BLaER1 treated with 17β-estradiol and CSF1 and Interleukin-3, amounts not matched to agents 10 nM and 100 nM (cell line): ENCODE measurements at regions not wholly inside any gene's neighbourhood (a gene's known extent, or its start where the extent isn't known, plus 50 kb on each side); places are given as distances from the start of the nearest gene placed in this dataset.
A peak's percentile ranks its signal among the peaks of the same experiment; 100 is the strongest.

Experiments used
- H3K27ac ChIP-seq, 11 experiments: shearing (Covaris generic); formaldehyde crosslinking; 2 replicates each; pipeline ENCODE4 v1.8.1; 2022
- H3K27me3 ChIP-seq, 11 experiments: shearing (Covaris generic); formaldehyde crosslinking; 2 replicates each; pipeline ENCODE4 v1.8.1; 2022
- H3K36me3 ChIP-seq, 11 experiments: shearing (Covaris generic); formaldehyde crosslinking; 2 replicates each; pipeline ENCODE4 v1.8.1; 2022
- H3K4me1 ChIP-seq, 10 experiments: shearing (Covaris generic); formaldehyde crosslinking; 2 replicates each; pipeline ENCODE4 v1.8.1; 2022
- H3K4me2 ChIP-seq, 11 experiments: shearing (Covaris generic); formaldehyde crosslinking; 2 replicates each; pipeline ENCODE4 v1.8.1; 2022
- H3K4me3 ChIP-seq, 10 experiments: shearing (Covaris generic); formaldehyde crosslinking; 2 replicates each; pipeline ENCODE4 v1.8.1; 2022
- H3K9ac ChIP-seq, 11 experiments: shearing (Covaris generic); formaldehyde crosslinking; 2 replicates each; pipeline ENCODE4 v1.8.1; 2022
- H3K9me3 ChIP-seq, 11 experiments: shearing (Covaris generic); formaldehyde crosslinking; replicated peaks in 1 of 11; 2 replicates each; pipeline ENCODE4 v1.8.1; 2022
- H4K20me1 ChIP-seq, 11 experiments: shearing (Covaris generic); formaldehyde crosslinking; 2 replicates each; pipeline ENCODE4 v1.8.1; 2022
- Cebpa-rat ChIP-seq, 11 experiments: shearing (Covaris generic); IDR thresholded peaks; 2 replicates each; pipeline ENCODE4 v1.8.1; 2022

GRCh38 chr6:137688230-137688971 is 178.7 kb upstream of the TNFAIP3 start:
- TF ChIP-seq Cebpa-rat (IDR thresholded peaks at IDR 0.05): no peak
- H4K20me1 ChIP-seq: no peaks in the 10 kb centered on the region
- no peak overlapping the region for H3K27ac ChIP-seq
- no peaks in the 10 kb centered on the region for H3K27me3 ChIP-seq
- H3K4me1 ChIP-seq: peaks cover 0 to 20% (median 6%) of the 10 kb centered on the region in 10 experiments; a peak in 9 of 20 replicates
- no peak overlapping the region for H3K4me2 ChIP-seq
- H3K9ac ChIP-seq: no peak overlapping the region
- peaks cover 0 to 10% (median 0%) of the 10 kb centered on the region in 11 experiments; a peak in 1 of 22 replicates for H3K9me3 ChIP-seq
- no peaks in the 10 kb centered on the region for H3K36me3 ChIP-seq
- no peak overlapping the region for H3K4me3 ChIP-seq

- Histone ChIP-seq H3K9me3 (peaks cover 0 to 10% (median 0%) of the 10 kb centered on the region in 11 experiments; a peak in 1 of 22 replicates), H3K27ac (no peak overlapping the region), H3K4me1 (peaks cover 0 to 17% (median 6%) of the 10 kb centered on the region in 10 experiments; a peak in 9 of 20 replicates), H3K36me3 (no peaks in the 10 kb centered on the region), H3K4me3 (no peak overlapping the region), H4K20me1 (no peaks in the 10 kb centered on the region), H3K4me2 (no peak overlapping the region), H3K27me3 (no peaks in the 10 kb centered on the region), H3K9ac (no peak overlapping the region)
- TF ChIP-seq Cebpa-rat (IDR thresholded peaks at IDR 0.05): no peak
Measured at GRCh38 chr6:137689377-137689776, 177.7 kb upstream of the TNFAIP3 start.

GRCh38 chr6:137690034-137690433 is 177.0 kb upstream of the TNFAIP3 start:
- H3K9ac ChIP-seq: no peak overlapping the region
- no peak for TF ChIP-seq Cebpa-rat (IDR thresholded peaks at IDR 0.05)

GRCh38 chr6:137690721-137691120 is 176.3 kb upstream of the TNFAIP3 start:
- no peak overlapping the region for H3K27ac ChIP-seq
- no peak for TF ChIP-seq Cebpa-rat (IDR thresholded peaks at IDR 0.05)
- H3K27me3 ChIP-seq: no peaks in the 10 kb centered on the region
- no peaks in the 10 kb centered on the region for H4K20me1 ChIP-seq
- no peak overlapping the region for H3K9ac ChIP-seq
- H3K9me3 ChIP-seq: peaks cover 0 to 10% (median 0%) of the 10 kb centered on the region in 11 experiments; a peak in 1 of 22 replicates
- H3K36me3 ChIP-seq: no peaks in the 10 kb centered on the region
- no peak overlapping the region for H3K4me2 ChIP-seq
- H3K4me3 ChIP-seq: no peak overlapping the region
- peaks cover 4 to 20% (median 14%) of the 10 kb centered on the region in 10 experiments; a peak in 19 of 20 replicates for H3K4me1 ChIP-seq

More at GRCh38 chr6:137690034-137690433, 177.0 kb upstream of the TNFAIP3 start:
- Histone ChIP-seq H3K27ac (no peak overlapping the region), H3K4me2 (no peak overlapping the region), H3K4me1 (peaks cover 0 to 16% (median 9%) of the 10 kb centered on the region in 10 experiments; a peak in 11 of 20 replicates), H3K27me3 (no peaks in the 10 kb centered on the region), H3K36me3 (no peaks in the 10 kb centered on the region), H3K4me3 (no peak overlapping the region), H3K9me3 (peaks cover 0 to 10% (median 0%) of the 10 kb centered on the region in 11 experiments; a peak in 1 of 22 replicates), H4K20me1 (no peaks in the 10 kb centered on the region)

GRCh38 chr6:137692308-137692707 is 174.8 kb upstream of the TNFAIP3 start:
- Histone ChIP-seq H3K27me3 (no peaks in the 10 kb centered on the region), H4K20me1 (no peaks in the 10 kb centered on the region), H3K4me2 (peak overlapping the region in 1 of 11 experiments; percentile 22; a peak in 4 of 22 replicates), H3K36me3 (no peaks in the 10 kb centered on the region), H3K9me3 (peaks cover 0 to 10% (median 0%) of the 10 kb centered on the region in 11 experiments; a peak in 1 of 22 replicates), H3K4me3 (no peak overlapping the region), H3K4me1 (peaks cover 19 to 36% (median 26%) of the 10 kb centered on the region in 10 experiments), H3K9ac (no peak overlapping the region), H3K27ac (no peak overlapping the region)
- TF ChIP-seq Cebpa-rat (IDR thresholded peaks at IDR 0.05): no peak

- Histone ChIP-seq H3K4me3 (no peak overlapping the region), H3K4me2 (peak overlapping the region in 10 of 11 experiments; percentile 6 to 38 (median 20); a peak in 11 of 22 replicates), H3K4me1 (peaks cover 24 to 41% (median 31%) of the 10 kb centered on the region in 10 experiments), H3K36me3 (no peaks in the 10 kb centered on the region), H3K27me3 (no peaks in the 10 kb centered on the region), H3K27ac (no peak overlapping the region), H4K20me1 (no peaks in the 10 kb centered on the region), H3K9ac (no peak overlapping the region), H3K9me3 (peaks cover 0 to 10% (median 0%) of the 10 kb centered on the region in 11 experiments; a peak in 1 of 22 replicates)
- no peak for TF ChIP-seq Cebpa-rat (IDR thresholded peaks at IDR 0.05)
Measured at GRCh38 chr6:137692806-137693205, 174.3 kb upstream of the TNFAIP3 start.

GRCh38 chr6:137693711-137694110 is 173.3 kb upstream of the TNFAIP3 start:
- Histone ChIP-seq H3K4me2 (no peak overlapping the region; a peak in 1 of 22 replicates), H4K20me1 (no peaks in the 10 kb centered on the region), H3K4me3 (no peak overlapping the region), H3K9me3 (peaks cover 0 to 10% (median 0%) of the 10 kb centered on the region in 11 experiments; a peak in 1 of 22 replicates), H3K27ac (0 out of 22 replicates have a peak overlapping the region, but pooled peaks of 1 of the 11 experiments have one; percentile 17), H3K36me3 (no peaks in the 10 kb centered on the region), H3K9ac (no peak overlapping the region), H3K27me3 (no peaks in the 10 kb centered on the region), H3K4me1 (peaks cover 33 to 50% (median 40%) of the 10 kb centered on the region in 10 experiments)
- no peak for TF ChIP-seq Cebpa-rat (IDR thresholded peaks at IDR 0.05)

- Histone ChIP-seq H3K4me2 (peak overlapping the region; percentile 75 to 90 (median 80)), H4K20me1 (no peaks in the 10 kb centered on the region), H3K36me3 (no peaks in the 10 kb centered on the region), H3K27me3 (no peaks in the 10 kb centered on the region), H3K9me3 (peaks cover 0 to 9% (median 0%) of the 10 kb centered on the region in 11 experiments; a peak in 1 of 22 replicates), H3K27ac (peak overlapping the region in 10 of 11 experiments; percentile 81 to 98 (median 92); a peak in 19 of 22 replicates), H3K9ac (peak overlapping the region in 2 of 11 experiments; percentile 83 to 85; a peak in 3 of 22 replicates), H3K4me3 (no peak overlapping the region), H3K4me1 (peaks cover 63 to 79% (median 70%) of the 10 kb centered on the region in 10 experiments)
- TF ChIP-seq Cebpa-rat (IDR thresholded peaks at IDR 0.05): no peak
Measured at GRCh38 chr6:137696765-137697164, 170.3 kb upstream of the TNFAIP3 start.

- no peak for TF ChIP-seq Cebpa-rat (IDR thresholded peaks at IDR 0.05)
- Histone ChIP-seq H3K4me3 (no peak overlapping the region), H4K20me1 (no peaks in the 10 kb centered on the region), H3K9me3 (0 out of 22 replicates have a peak, but pooled peaks cover 0 to 3% (median 0%) of the 10 kb centered on the region in 11 experiments), H3K27ac (peak overlapping the region; percentile 81 to 98 (median 93)), H3K4me2 (peak overlapping the region; percentile 75 to 90 (median 80)), H3K4me1 (peaks cover 66 to 85% (median 77%) of the 10 kb centered on the region in 10 experiments), H3K9ac (peak overlapping the region in 8 of 11 experiments; percentile 15 to 85 (median 79); a peak in 14 of 22 replicates), H3K27me3 (no peaks in the 10 kb centered on the region), H3K36me3 (no peaks in the 10 kb centered on the region)
Measured at GRCh38 chr6:137697267-137697938, 169.7 kb upstream of the TNFAIP3 start.
